NCI-H748 (cell line): ENCODE measurements at regions not wholly inside any gene's neighbourhood (a gene's known extent, or its start where the extent isn't known, plus 50 kb on each side); places are given as distances from the start of the nearest gene placed in this dataset.

Source experiments
- DNase-seq: peaks from one replicate; lab custom pipeline; 2025; ENCODE audit not compliant: unreplicated experiment; lab: John Stamatoyannopoulos, UW

GRCh38 chr15:80308002-80308401, 56.0 kb upstream of the CTXND1 start:
- peak; percentile 4 for DNase-seq

DNA sequence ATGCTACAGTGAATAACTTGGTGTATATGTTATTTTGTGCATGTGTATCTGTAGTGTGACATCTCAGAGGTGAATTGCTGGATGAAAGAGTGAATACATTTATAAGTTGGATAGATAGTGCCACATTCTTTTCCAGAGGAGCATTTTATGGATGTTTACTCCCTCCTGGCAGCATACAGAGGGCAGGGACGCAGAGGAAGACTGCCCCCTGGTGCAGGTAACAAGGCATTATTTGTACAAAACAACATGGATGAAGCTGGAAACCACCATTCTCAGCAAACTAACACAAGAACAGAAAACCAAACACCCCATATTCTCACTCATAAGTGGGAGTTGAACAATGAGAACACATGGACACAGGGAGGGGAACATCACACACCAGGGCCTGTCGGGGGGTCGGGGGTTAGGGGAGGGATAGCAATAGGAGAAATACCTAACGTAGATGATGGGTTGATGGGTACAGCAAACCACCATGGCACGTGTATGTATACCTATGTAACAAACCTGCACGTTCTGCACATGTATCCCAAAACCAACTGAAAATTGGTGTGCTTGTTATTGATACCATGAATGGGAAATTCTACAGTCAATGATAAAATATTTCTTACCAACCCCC, 57.9 kb upstream of the CTXND1 start:
- peak; percentile 26 for DNase-seq

DNA sequence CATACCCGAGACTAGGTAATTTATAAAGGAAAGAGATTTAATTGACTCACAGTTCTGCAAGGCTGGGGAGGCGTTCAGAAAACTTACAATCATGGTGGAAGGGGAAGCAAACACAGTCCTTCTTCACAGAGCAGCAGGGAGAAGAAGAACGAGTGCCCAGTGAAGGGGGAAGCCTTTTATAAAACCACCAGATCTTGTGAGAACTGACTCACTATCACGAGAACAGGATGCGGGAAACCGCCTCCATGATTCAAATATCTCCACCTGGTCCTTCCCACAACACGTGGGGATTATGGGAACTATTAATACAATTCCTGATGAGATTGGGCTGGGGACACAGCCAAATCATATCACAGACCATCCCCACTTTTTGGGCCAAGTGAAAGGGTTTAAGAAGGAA, 58.8 kb upstream of the CTXND1 start:
- DNase-seq = no peak

DNA sequence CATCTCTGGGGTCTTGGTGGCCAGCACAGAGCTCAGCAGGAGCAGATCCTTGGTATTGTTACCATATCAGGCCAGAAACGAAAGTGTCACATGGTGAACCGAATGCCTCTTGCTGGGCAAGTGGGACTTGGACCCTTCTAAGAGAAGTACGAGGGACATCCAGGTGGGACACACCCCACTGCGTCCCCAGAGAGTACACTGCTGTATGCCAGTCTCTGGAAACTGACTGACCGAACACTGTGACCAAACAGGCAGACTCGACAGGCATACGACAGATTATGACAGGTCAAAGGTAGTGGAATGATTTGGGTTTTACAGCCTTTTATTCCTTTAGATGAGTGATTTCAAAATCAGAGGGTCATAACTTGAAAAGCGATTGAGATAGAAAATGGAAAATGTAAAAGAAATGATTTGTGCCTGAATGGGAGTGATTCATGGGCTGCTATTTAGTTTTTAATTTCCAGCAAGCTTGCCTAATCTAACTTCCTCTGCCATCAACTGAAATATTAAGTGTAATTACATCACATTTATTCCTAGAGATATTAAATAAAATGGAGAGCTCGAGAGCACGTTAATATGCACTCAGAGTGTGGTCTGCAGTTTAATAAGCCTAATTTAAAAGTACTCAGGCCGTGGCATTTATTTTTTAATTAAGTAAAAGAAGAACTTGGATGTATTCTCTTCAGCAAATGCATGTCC, 63.4 kb upstream of the CTXND1 start:
- DNase-seq = no peak

GRCh38 chr15:80317389-80318182, 65.6 kb upstream of the CTXND1 start:
- DNase-seq = no peak

DNA sequence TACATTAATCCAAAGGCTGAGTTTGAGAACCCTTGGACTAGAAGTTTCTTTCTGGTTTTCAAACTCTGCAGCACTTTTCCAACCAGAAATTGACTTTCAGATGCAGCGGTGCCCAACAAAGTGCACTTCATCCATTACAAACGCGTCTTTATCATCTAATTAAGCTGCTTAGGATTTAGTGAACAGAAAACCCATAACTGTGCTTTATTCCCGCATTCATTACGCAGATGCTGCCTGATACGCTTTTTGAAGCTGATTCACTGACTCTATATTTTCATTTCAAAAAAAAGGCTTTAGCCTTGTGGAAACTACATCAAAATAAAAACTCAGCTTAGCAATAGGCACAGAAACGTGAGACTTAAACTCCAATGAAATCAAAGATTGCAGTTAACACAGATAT, 69.8 kb upstream of the CTXND1 start:
- DNase-seq = no peak

GRCh38 chr15:80323285-80323684, 71.3 kb upstream of the CTXND1 start:
- no peak for DNase-seq

DNA sequence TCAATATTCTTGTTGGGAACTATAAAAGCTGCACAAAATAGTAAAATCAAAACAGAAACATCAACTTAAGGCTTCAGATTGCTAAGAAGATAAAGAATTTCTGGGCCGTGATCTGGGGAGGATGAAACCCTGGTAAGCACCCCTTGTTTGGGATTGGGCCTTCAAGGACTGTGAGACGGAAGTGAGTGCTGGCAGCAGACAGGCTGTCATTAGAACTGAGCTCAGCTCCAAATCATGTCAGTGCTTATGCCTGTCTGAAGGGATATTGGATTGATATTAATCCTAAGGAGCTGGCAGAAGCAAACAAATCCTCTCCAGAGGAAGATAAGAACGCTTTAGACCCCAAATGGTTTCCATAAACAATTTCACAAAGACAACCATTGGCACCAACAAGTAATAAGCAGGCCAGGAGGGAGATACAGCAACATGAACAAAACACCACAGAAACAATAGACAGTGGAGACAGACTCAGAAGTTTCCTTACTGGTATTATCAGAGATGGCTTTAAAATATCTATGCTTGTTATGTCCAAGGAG, 72.6 kb upstream of the CTXND1 start:
- no peak for DNase-seq

DNA sequence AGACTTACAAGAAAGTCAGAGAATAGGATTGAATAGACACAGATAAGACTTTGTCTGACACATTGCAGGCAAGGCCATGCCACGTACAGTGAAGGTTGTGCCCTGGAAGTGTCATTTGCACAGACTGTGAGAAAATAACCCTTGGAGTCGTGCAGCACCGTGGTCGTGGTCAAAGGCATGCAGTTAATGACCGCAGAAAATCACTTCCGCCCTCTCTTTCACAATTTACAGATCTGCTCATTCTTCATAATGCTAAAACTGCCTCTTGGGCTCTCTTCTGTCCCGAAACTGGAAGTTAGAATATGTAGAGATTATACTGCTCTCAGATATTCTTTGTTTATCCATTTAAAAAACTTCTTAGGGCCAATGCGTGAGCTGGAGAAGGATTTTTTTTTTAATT, 73.2 kb upstream of the CTXND1 start:
- no peak for DNase-seq

GRCh38 chr15:80326270-80326669, 74.3 kb upstream of the CTXND1 start:
- DNase-seq = no peak

DNA sequence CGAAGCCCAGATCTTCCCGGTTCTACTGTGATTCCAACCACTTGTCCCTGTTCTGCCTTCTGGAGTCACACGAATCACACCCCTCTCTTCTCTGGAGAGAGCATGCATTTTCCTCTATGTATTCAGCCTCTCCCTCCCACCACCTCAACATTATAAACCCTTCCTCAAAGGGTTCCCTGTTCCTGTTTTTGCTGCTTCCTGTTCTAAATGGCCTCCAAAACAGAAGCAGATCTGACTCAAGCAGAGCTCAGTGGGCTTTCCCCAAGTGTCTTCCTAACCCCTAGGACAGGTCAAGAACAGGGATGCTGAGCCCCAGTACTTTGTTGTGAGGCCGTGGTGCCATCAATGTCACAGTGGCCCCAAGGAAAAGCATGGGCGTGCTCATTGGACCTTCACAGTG, 75.7 kb upstream of the ARNT2 start:
- no peak for DNase-seq

DNA sequence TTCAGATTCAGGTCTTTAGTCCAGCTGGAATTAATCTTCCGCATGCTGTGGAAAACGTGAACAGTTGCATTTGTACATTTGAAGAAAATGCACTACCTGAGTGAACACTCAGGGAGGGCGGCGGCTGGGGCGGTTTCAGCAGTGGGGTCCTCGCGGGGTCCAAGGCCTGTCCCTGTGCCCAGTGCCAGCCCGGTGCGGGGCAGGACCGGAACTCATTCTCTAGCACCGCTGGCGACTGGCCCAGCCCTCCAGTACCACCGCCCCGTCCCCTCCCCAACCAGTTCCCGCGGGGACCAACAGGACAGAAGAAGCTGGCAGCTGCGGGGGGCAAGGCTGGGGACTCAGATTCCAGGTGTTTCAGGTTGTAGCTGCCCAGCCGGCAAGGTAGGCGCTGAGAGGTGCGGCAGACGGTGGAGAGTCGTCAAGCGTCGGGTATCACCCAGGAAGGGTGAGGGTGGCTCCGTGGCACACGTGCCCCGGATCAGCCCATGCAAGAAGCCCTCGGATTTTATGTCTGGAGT, 72.2 kb upstream of the ARNT2 start:
- DNase-seq = no peak

- DNase-seq = no peak
Observed at GRCh38 chr15:80333261-80333660, 70.9 kb upstream of the ARNT2 start.

- no peak for DNase-seq
Observed at GRCh38 chr15:80334521-80334920, 69.7 kb upstream of the ARNT2 start.

- DNase-seq = no peak
Observed at GRCh38 chr15:80339601-80340000, 64.6 kb upstream of the ARNT2 start.

DNA sequence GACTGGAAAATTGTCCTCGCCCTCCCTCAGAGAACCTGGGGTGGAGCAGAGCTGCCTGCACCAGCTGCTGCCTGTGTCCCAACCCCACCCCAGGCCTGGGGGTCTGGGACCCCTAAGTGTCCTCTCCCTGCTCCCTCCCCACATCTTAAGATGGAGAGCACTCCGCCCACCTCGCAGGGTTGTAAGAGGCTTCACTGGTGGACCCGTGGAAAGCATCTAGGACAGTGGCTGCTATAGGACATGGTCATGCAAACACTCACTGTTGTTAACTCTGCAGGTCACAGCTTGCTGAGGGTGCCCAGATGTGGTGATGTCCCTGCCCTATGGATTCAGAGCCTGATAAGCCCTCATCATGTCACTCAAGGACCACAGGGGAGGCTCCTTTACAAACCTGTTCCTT, 62.0 kb upstream of the ARNT2 start:
- DNase-seq = no peak

- DNase-seq = no peak
Observed at GRCh38 chr15:80343554-80343992, 60.6 kb upstream of the ARNT2 start.

- no peak for DNase-seq
Observed at GRCh38 chr15:80350941-80351610, 53.1 kb upstream of the ARNT2 start.
